ENCODE measurements at regions not wholly inside any gene's neighbourhood (a gene's known extent, or its start where the extent isn't known, plus 50 kb on each side); places are given as distances from the start of the nearest gene placed in this dataset.

GRCh38 chr10:63930584-63930983 is 409.4 kb downstream of the REEP3 start:
- Histone ChIP-seq H3K9ac (no peak overlapping the region), H3K36me3 (no peaks in the 10 kb centered on the region), H3F3A (ENCODE audit: low read depth) (no peaks in the 10 kb centered on the region), H4K20me1 (ENCODE audit: low read depth) (no peaks in the 10 kb centered on the region), H3K4me3 (no peak overlapping the region), H3K27me3 (no peaks in the 10 kb centered on the region), H3K4me2 (no peak overlapping the region), H2AFZ (replicated peaks) (no peak overlapping the region), H3K27ac (no peak overlapping the region), H3K9me3 (ENCODE audit: low read depth) (no peaks in the 10 kb centered on the region), H3K4me1 (peaks cover 17% of the 10 kb centered on the region), H3K79me2 (ENCODE audit: low read depth) (no peaks in the 10 kb centered on the region)
- no peak overlapping the region for H3K27ac Mint-ChIP-seq
- H3K4me3 Mint-ChIP-seq = no peak overlapping the region
- H3K27me3 Mint-ChIP-seq (ENCODE audit: insufficient read depth, low read depth) = peaks cover 4% of the 10 kb centered on the region
- DNase-seq (ENCODE audit: low spot score) = no peak
- TF ChIP-seq CTCF (IDR thresholded peaks at IDR 0.05) = no peak
- no peak for TF ChIP-seq EZH2phosphoT487 (IDR thresholded peaks at IDR 0.05)
- TF ChIP-seq EZH2 (IDR thresholded peaks at IDR 0.05) = no peak
- H3K36me3 Mint-ChIP-seq = no peaks in the 10 kb centered on the region
- peaks cover 14% of the 10 kb centered on the region for H3K4me1 Mint-ChIP-seq
- peaks cover 11% of the 10 kb centered on the region for H3K9me3 Mint-ChIP-seq

GRCh38 chr10:63935705-63936104 is 414.5 kb downstream of the REEP3 start:
- no peak overlapping the region for H3K27ac ChIP-seq
- Mint-ChIP-seq H3K27me3 (ENCODE audit: insufficient read depth, low read depth) (peaks cover 4% of the 10 kb centered on the region), H3K4me3 (no peak overlapping the region), H3K4me1 (peaks cover 12% of the 10 kb centered on the region), H3K27ac (no peak overlapping the region), H3K9me3 (peaks cover 3% of the 10 kb centered on the region), H3K36me3 (no peaks in the 10 kb centered on the region)
- H3F3A ChIP-seq (ENCODE audit: low read depth) = no peaks in the 10 kb centered on the region
- no peaks in the 10 kb centered on the region for H4K20me1 ChIP-seq (ENCODE audit: low read depth)
- no peak overlapping the region for H3K4me2 ChIP-seq
- H3K79me2 ChIP-seq (ENCODE audit: low read depth) = no peaks in the 10 kb centered on the region
- no peaks in the 10 kb centered on the region for H3K27me3 ChIP-seq
- no peaks in the 10 kb centered on the region for H3K9me3 ChIP-seq (ENCODE audit: low read depth)
- H3K4me3 ChIP-seq = no peak overlapping the region
- TF ChIP-seq EZH2phosphoT487 (IDR thresholded peaks at IDR 0.05) = no peak
- peak; percentile 20 for TF ChIP-seq CTCF (IDR thresholded peaks at IDR 0.05)
- no peak for TF ChIP-seq EZH2 (IDR thresholded peaks at IDR 0.05)
- H3K9ac ChIP-seq = no peak overlapping the region
- H3K4me1 ChIP-seq = peaks cover 10% of the 10 kb centered on the region
- no peak overlapping the region for H2AFZ ChIP-seq (replicated peaks)
- no peaks in the 10 kb centered on the region for H3K36me3 ChIP-seq
- DNase-seq (ENCODE audit: low spot score) = no peak

GRCh38 chr10:63940277-63940922 is 419.2 kb downstream of the REEP3 start:
- no peak overlapping the region for H3K4me2 ChIP-seq
- H3K27me3 Mint-ChIP-seq (ENCODE audit: insufficient read depth, low read depth) = no peaks in the 10 kb centered on the region
- H3K4me3 ChIP-seq = no peak overlapping the region
- H3K36me3 ChIP-seq = no peaks in the 10 kb centered on the region
- no peaks in the 10 kb centered on the region for H3K4me1 ChIP-seq
- H3K27ac Mint-ChIP-seq = no peak overlapping the region
- H3K79me2 ChIP-seq (ENCODE audit: low read depth) = no peaks in the 10 kb centered on the region
- H3K9ac ChIP-seq = no peak overlapping the region
- no peak overlapping the region for H3K27ac ChIP-seq
- no peaks in the 10 kb centered on the region for H3K36me3 Mint-ChIP-seq
- no peaks in the 10 kb centered on the region for H4K20me1 ChIP-seq (ENCODE audit: low read depth)
- no peaks in the 10 kb centered on the region for H3F3A ChIP-seq (ENCODE audit: low read depth)
- no peaks in the 10 kb centered on the region for H3K27me3 ChIP-seq
- H3K9me3 ChIP-seq (ENCODE audit: low read depth) = no peaks in the 10 kb centered on the region
- TF ChIP-seq EZH2phosphoT487 (IDR thresholded peaks at IDR 0.05) = no peak
- no peak for TF ChIP-seq CTCF (IDR thresholded peaks at IDR 0.05)
- no peak for TF ChIP-seq EZH2 (IDR thresholded peaks at IDR 0.05)
- no peak for DNase-seq (ENCODE audit: low spot score)
- H3K4me1 Mint-ChIP-seq = peaks cover 4% of the 10 kb centered on the region
- no peak overlapping the region for H3K4me3 Mint-ChIP-seq
- no peak overlapping the region for H2AFZ ChIP-seq (replicated peaks)
- peaks cover 8% of the 10 kb centered on the region for H3K9me3 Mint-ChIP-seq

All from neural progenitor cell (in vitro differentiated cells).